ENCODE measurements at regions not wholly inside any gene's neighbourhood (a gene's known extent, or its start where the extent isn't known, plus 50 kb on each side); places are given as distances from the start of the nearest gene placed in this dataset.
"Not testable (repeated sequence)": the region's sequence is repeated elsewhere in the genome, so short reads cannot be mapped to it uniquely, and the experiment has no call there.

GRCh38 chr6:100300221-100300736 is 164.4 kb downstream of the SIM1 start:
- no peak overlapping the region for H3K4me3 ChIP-seq (ENCODE audit: low read depth in 1 of 5, low read length in 5 of 5)

GRCh38 chr6:100296810-100297544 is 167.7 kb downstream of the SIM1 start:
- Histone ChIP-seq H3K4me1 (ENCODE audit: control insufficient read depth in 5 of 5, insufficient read depth in 5 of 5, low read length in 5 of 5) (no peaks in the 10 kb centered on the region), H3K9me3 (ENCODE audit: control insufficient read depth in 5 of 5, low read length in 5 of 5) (no peaks in the 10 kb centered on the region), H3K9ac (ENCODE audit: low read length in 5 of 5) (no peak overlapping the region), H3K4me3 (ENCODE audit: low read depth in 1 of 5, low read length in 5 of 5) (no peak overlapping the region), H3K36me3 (ENCODE audit: control insufficient read depth in 5 of 5, insufficient read depth in 5 of 5, low read length in 5 of 5) (no peaks in the 10 kb centered on the region), H3K27ac (ENCODE audit: low read depth, low read length) (no peak overlapping the region), H3K27me3 (ENCODE audit: control insufficient read depth in 5 of 5, insufficient read depth in 4 of 5, low read length in 5 of 5) (no peaks in the 10 kb centered on the region)

More at GRCh38 chr6:100300221-100300736, 164.4 kb downstream of the SIM1 start:
- Histone ChIP-seq H3K9ac (ENCODE audit: low read length in 5 of 5) (no peak overlapping the region), H3K9me3 (ENCODE audit: control insufficient read depth in 5 of 5, low read length in 5 of 5) (no peaks in the 10 kb centered on the region), H3K27ac (ENCODE audit: low read depth, low read length) (no peak overlapping the region), H3K4me1 (ENCODE audit: control insufficient read depth in 5 of 5, insufficient read depth in 5 of 5, low read length in 5 of 5) (peaks cover 0 to 10% (median 0%) of the 10 kb centered on the region in 5 donors), H3K27me3 (ENCODE audit: control insufficient read depth in 5 of 5, insufficient read depth in 4 of 5, low read length in 5 of 5) (no peaks in the 10 kb centered on the region), H3K36me3 (ENCODE audit: control insufficient read depth in 5 of 5, insufficient read depth in 5 of 5, low read length in 5 of 5) (no peaks in the 10 kb centered on the region)

- not testable (repeated sequence) for H3K4me1 ChIP-seq (ENCODE audit: control insufficient read depth in 5 of 5, insufficient read depth in 5 of 5, low read length in 5 of 5); H3K27ac ChIP-seq (ENCODE audit: low read depth, low read length); H3K36me3 ChIP-seq (ENCODE audit: control insufficient read depth in 5 of 5, insufficient read depth in 5 of 5, low read length in 5 of 5); H3K9me3 ChIP-seq (ENCODE audit: control insufficient read depth in 5 of 5, low read length in 5 of 5); H3K4me3 ChIP-seq (ENCODE audit: low read depth in 1 of 5, low read length in 5 of 5); H3K9ac ChIP-seq (ENCODE audit: low read length in 5 of 5); H3K27me3 ChIP-seq (ENCODE audit: control insufficient read depth in 5 of 5, insufficient read depth in 4 of 5, low read length in 5 of 5)
Observed at GRCh38 chr6:100295172-100295571, 169.5 kb downstream of the SIM1 start.

GRCh38 chr6:100289285-100289684 is 175.4 kb downstream of the SIM1 start:
- no peaks in the 10 kb centered on the region for H3K9me3 ChIP-seq (ENCODE audit: control insufficient read depth in 5 of 5, low read length in 5 of 5)
- no peak overlapping the region for H3K27ac ChIP-seq (ENCODE audit: low read depth, low read length)
- no peak overlapping the region for H3K4me3 ChIP-seq (ENCODE audit: low read depth in 1 of 5, low read length in 5 of 5)
- no peaks in the 10 kb centered on the region for H3K36me3 ChIP-seq (ENCODE audit: control insufficient read depth in 5 of 5, insufficient read depth in 5 of 5, low read length in 5 of 5)
- H3K27me3 ChIP-seq (ENCODE audit: control insufficient read depth in 5 of 5, insufficient read depth in 4 of 5, low read length in 5 of 5): no peaks in the 10 kb centered on the region
- H3K9ac ChIP-seq (ENCODE audit: low read length in 5 of 5): no peak overlapping the region
- H3K4me1 ChIP-seq (ENCODE audit: control insufficient read depth in 5 of 5, insufficient read depth in 5 of 5, low read length in 5 of 5): peaks cover 0 to 8% (median 0%) of the 10 kb centered on the region in 5 donors

GRCh38 chr6:100288311-100288710 is 176.4 kb downstream of the SIM1 start:
- no peaks in the 10 kb centered on the region for H3K36me3 ChIP-seq (ENCODE audit: control insufficient read depth in 5 of 5, insufficient read depth in 5 of 5, low read length in 5 of 5)
- H3K4me3 ChIP-seq (ENCODE audit: low read depth in 1 of 5, low read length in 5 of 5): no peak overlapping the region
- H3K27me3 ChIP-seq (ENCODE audit: control insufficient read depth in 5 of 5, insufficient read depth in 4 of 5, low read length in 5 of 5): no peaks in the 10 kb centered on the region

GRCh38 chr6:100283285-100283684 is 181.4 kb downstream of the SIM1 start:
- Histone ChIP-seq H3K4me1 (ENCODE audit: control insufficient read depth in 5 of 5, insufficient read depth in 5 of 5, low read length in 5 of 5) (peaks cover 0 to 16% (median 7%) of the 10 kb centered on the region in 5 donors), H3K27me3 (ENCODE audit: control insufficient read depth in 5 of 5, insufficient read depth in 4 of 5, low read length in 5 of 5) (no peaks in the 10 kb centered on the region), H3K27ac (ENCODE audit: low read depth, low read length) (no peak overlapping the region), H3K9me3 (ENCODE audit: control insufficient read depth in 5 of 5, low read length in 5 of 5) (no peaks in the 10 kb centered on the region), H3K36me3 (ENCODE audit: control insufficient read depth in 5 of 5, insufficient read depth in 5 of 5, low read length in 5 of 5) (no peaks in the 10 kb centered on the region), H3K9ac (ENCODE audit: low read length in 5 of 5) (no peak overlapping the region), H3K4me3 (ENCODE audit: low read depth in 1 of 5, low read length in 5 of 5) (no peak overlapping the region)

More at GRCh38 chr6:100288311-100288710, 176.4 kb downstream of the SIM1 start:
- Histone ChIP-seq H3K27ac (ENCODE audit: low read depth, low read length) (no peak overlapping the region), H3K9ac (ENCODE audit: low read length in 5 of 5) (no peak overlapping the region), H3K4me1 (ENCODE audit: control insufficient read depth in 5 of 5, insufficient read depth in 5 of 5, low read length in 5 of 5) (peaks cover 0 to 8% (median 0%) of the 10 kb centered on the region in 5 donors), H3K9me3 (ENCODE audit: control insufficient read depth in 5 of 5, low read length in 5 of 5) (no peaks in the 10 kb centered on the region)

GRCh38 chr6:100281471-100281901 is 183.2 kb downstream of the SIM1 start:
- H3K36me3 ChIP-seq (ENCODE audit: control insufficient read depth in 5 of 5, insufficient read depth in 5 of 5, low read length in 5 of 5): no peaks in the 10 kb centered on the region
- no peaks in the 10 kb centered on the region for H3K27me3 ChIP-seq (ENCODE audit: control insufficient read depth in 5 of 5, insufficient read depth in 4 of 5, low read length in 5 of 5)
- H3K4me1 ChIP-seq (ENCODE audit: control insufficient read depth in 5 of 5, insufficient read depth in 5 of 5, low read length in 5 of 5): peaks cover 0 to 16% (median 7%) of the 10 kb centered on the region in 5 donors
- no peak overlapping the region for H3K27ac ChIP-seq (ENCODE audit: low read depth, low read length)
- no peaks in the 10 kb centered on the region for H3K9me3 ChIP-seq (ENCODE audit: control insufficient read depth in 5 of 5, low read length in 5 of 5)
- peak overlapping the region in 1 of 5 donors; percentile 65 for H3K9ac ChIP-seq (ENCODE audit: low read length in 5 of 5)
- H3K4me3 ChIP-seq (ENCODE audit: low read depth in 1 of 5, low read length in 5 of 5): peak overlapping the region; percentile 38 to 64 (median 59)

- H3K9me3 ChIP-seq (ENCODE audit: control insufficient read depth in 5 of 5, low read length in 5 of 5): no peaks in the 10 kb centered on the region
- no peaks in the 10 kb centered on the region for H3K27me3 ChIP-seq (ENCODE audit: control insufficient read depth in 5 of 5, insufficient read depth in 4 of 5, low read length in 5 of 5)
- no peak overlapping the region for H3K27ac ChIP-seq (ENCODE audit: low read depth, low read length)
- H3K9ac ChIP-seq (ENCODE audit: low read length in 5 of 5): no peak overlapping the region
- no peak overlapping the region for H3K4me3 ChIP-seq (ENCODE audit: low read depth in 1 of 5, low read length in 5 of 5)
- H3K36me3 ChIP-seq (ENCODE audit: control insufficient read depth in 5 of 5, insufficient read depth in 5 of 5, low read length in 5 of 5): no peaks in the 10 kb centered on the region
- peaks cover 0 to 5% (median 1%) of the 10 kb centered on the region in 5 donors for H3K4me1 ChIP-seq (ENCODE audit: control insufficient read depth in 5 of 5, insufficient read depth in 5 of 5, low read length in 5 of 5)
Observed at GRCh38 chr6:100276311-100277057, 188.2 kb downstream of the SIM1 start.

- Histone ChIP-seq H3K4me1 (ENCODE audit: control insufficient read depth in 5 of 5, insufficient read depth in 5 of 5, low read length in 5 of 5) (no peaks in the 10 kb centered on the region), H3K27me3 (ENCODE audit: control insufficient read depth in 5 of 5, insufficient read depth in 4 of 5, low read length in 5 of 5) (no peaks in the 10 kb centered on the region), H3K9ac (ENCODE audit: low read length in 5 of 5) (no peak overlapping the region), H3K9me3 (ENCODE audit: control insufficient read depth in 5 of 5, low read length in 5 of 5) (peaks cover 0 to 2% (median 0%) of the 10 kb centered on the region in 5 donors), H3K36me3 (ENCODE audit: control insufficient read depth in 5 of 5, insufficient read depth in 5 of 5, low read length in 5 of 5) (no peaks in the 10 kb centered on the region), H3K4me3 (ENCODE audit: low read depth in 1 of 5, low read length in 5 of 5) (no peak overlapping the region), H3K27ac (ENCODE audit: low read depth, low read length) (no peak overlapping the region)
Observed at GRCh38 chr6:100274147-100274546, 190.6 kb downstream of the SIM1 start.

- no peak overlapping the region for H3K9ac ChIP-seq (ENCODE audit: low read length in 5 of 5)
- no peaks in the 10 kb centered on the region for H3K36me3 ChIP-seq (ENCODE audit: control insufficient read depth in 5 of 5, insufficient read depth in 5 of 5, low read length in 5 of 5)
- H3K4me3 ChIP-seq (ENCODE audit: low read depth in 1 of 5, low read length in 5 of 5): no peak overlapping the region
- H3K4me1 ChIP-seq (ENCODE audit: control insufficient read depth in 5 of 5, insufficient read depth in 5 of 5, low read length in 5 of 5): no peaks in the 10 kb centered on the region
- H3K9me3 ChIP-seq (ENCODE audit: control insufficient read depth in 5 of 5, low read length in 5 of 5): peaks cover 0 to 2% (median 0%) of the 10 kb centered on the region in 5 donors
- H3K27ac ChIP-seq (ENCODE audit: low read depth, low read length): no peak overlapping the region
- no peaks in the 10 kb centered on the region for H3K27me3 ChIP-seq (ENCODE audit: control insufficient read depth in 5 of 5, insufficient read depth in 4 of 5, low read length in 5 of 5)
Observed at GRCh38 chr6:100271625-100272024, 193.1 kb downstream of the SIM1 start.
